ENCODE measurements at regions not wholly inside any gene's neighbourhood (a gene's known extent, or its start where the extent isn't known, plus 50 kb on each side); places are given as distances from the start of the nearest gene placed in this dataset.

DNA sequence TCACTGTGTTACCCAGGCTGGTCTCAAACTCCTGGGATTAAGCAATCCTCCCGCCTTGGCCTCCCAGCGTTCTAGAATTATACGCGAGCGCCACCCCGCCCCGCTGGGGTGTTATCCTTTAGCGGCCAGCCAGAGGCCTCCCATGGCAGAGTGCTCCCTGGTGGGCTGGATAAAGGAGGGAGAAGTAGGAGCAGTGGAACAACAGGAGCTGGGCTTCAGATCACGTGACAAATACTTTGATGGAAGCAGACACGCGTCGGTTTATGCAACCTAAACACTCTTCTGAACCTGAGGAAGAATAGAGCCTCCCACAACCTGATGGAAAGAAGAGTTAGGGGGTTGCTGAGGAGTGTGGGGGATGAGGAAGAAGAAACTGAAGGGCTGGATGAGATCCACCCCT lies 2114.0 kb downstream of the TP53TG3F start:
- H3K27ac Mint-ChIP-seq (ENCODE audit: unreplicated experiment), result no peak overlapping the region
- TF ChIP-seq, protein P1, sequence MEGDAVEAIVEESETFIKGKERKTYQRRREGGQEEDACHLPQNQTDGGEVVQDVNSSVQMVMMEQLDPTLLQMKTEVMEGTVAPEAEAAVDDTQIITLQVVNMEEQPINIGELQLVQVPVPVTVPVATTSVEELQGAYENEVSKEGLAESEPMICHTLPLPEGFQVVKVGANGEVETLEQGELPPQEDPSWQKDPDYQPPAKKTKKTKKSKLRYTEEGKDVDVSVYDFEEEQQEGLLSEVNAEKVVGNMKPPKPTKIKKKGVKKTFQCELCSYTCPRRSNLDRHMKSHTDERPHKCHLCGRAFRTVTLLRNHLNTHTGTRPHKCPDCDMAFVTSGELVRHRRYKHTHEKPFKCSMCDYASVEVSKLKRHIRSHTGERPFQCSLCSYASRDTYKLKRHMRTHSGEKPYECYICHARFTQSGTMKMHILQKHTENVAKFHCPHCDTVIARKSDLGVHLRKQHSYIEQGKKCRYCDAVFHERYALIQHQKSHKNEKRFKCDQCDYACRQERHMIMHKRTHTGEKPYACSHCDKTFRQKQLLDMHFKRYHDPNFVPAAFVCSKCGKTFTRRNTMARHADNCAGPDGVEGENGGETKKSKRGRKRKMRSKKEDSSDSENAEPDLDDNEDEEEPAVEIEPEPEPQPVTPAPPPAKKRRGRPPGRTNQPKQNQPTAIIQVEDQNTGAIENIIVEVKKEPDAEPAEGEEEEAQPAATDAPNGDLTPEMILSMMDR (IDR thresholded peaks at IDR 0.05), result no peak
- H3K36me3 Mint-ChIP-seq (ENCODE audit: low read depth), result peaks cover 1% of the 10 kb centered on the region
- no peak overlapping the region for H3K4me3 Mint-ChIP-seq (ENCODE audit: unreplicated experiment)
- H3K27me3 Mint-ChIP-seq (ENCODE audit: low read depth), result no peaks in the 10 kb centered on the region
- DNase-seq (ENCODE audit: low spot score), result no peak
- H3K4me1 Mint-ChIP-seq (ENCODE audit: low read depth), result no peaks in the 10 kb centered on the region
- peaks cover 58% of the 10 kb centered on the region for H3K9me3 Mint-ChIP-seq (ENCODE audit: low read depth)

DNA sequence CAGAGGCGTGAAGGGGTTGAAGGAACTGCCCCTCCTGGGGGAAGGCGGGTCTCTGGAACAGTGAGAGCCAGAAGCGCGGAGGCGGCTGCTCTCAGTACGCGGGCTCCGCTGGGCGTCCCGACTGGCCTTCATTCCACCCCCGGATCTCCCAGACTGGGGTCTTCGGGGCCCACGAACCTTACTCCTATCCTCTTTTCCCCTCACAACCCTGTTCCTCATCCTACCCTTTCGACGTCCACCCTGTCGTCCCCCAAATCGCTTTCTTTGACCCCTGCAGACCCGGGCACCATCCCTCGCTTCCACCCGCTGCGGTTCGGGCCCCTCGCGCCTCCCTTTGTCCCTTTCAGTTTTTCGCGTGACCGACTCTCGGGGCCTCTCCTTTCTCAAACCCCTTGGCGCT lies 2114.6 kb downstream of the TP53TG3F start:
- Mint-ChIP-seq H3K27me3 (ENCODE audit: low read depth) (no peaks in the 10 kb centered on the region), H3K36me3 (ENCODE audit: low read depth) (peaks cover 1% of the 10 kb centered on the region), H3K4me3 (ENCODE audit: unreplicated experiment) (no peak overlapping the region), H3K9me3 (ENCODE audit: low read depth) (peaks cover 58% of the 10 kb centered on the region), H3K4me1 (ENCODE audit: low read depth) (no peaks in the 10 kb centered on the region), H3K27ac (ENCODE audit: unreplicated experiment) (no peak overlapping the region)
- no peak for DNase-seq (ENCODE audit: low spot score)
- TF ChIP-seq, protein P1 (IDR thresholded peaks at IDR 0.05), result no peak

DNA sequence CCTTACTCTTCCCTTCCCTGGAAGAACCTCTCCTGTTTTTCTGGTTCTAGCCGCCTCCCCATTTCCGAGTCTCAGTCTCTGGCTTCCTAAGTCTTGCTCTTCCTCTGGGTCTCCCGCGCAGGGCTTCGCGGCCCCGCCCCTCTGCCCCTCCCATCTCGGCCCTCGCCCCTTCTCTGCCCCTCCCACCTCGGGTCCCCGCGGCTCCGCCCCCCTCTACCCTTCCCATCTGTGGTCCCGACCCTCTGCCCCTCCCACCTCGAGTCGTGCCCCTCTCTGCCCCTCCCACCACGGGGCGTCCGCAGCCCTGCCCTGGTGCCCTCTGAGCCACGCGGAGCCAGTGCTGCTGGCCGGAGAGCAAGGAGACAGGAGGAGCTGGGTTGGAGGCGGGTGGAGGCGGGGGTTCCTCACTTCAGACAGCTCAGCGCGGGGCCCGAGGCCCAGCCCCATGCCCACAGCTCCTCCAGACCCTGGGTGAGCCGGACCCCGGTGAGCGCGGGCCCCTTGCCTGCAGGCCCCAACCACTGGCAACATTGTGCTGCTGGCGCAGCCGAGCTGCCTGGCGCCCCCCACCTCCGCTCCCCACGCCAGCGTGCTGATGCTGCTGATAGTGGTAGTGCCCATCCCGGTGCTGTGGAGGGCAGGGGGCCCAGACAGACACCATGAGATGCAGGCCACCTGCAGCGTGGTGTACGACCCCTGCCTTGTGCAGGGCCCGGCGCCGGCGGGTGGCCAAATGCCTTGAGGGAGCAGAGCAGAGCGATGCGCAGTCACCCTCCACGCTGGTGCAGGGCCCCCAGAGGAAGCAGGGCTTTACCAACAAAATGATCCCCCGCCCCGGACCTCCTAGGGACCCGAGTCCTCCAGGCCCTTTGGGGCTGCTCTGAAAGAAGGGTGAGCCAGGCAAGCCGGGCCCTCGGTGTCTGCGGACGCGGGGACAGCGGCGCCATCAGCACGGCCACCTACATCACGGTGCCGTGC lies 2115.3 kb downstream of the TP53TG3F start:
- peaks cover 58% of the 10 kb centered on the region for H3K9me3 Mint-ChIP-seq (ENCODE audit: low read depth)

DNA sequence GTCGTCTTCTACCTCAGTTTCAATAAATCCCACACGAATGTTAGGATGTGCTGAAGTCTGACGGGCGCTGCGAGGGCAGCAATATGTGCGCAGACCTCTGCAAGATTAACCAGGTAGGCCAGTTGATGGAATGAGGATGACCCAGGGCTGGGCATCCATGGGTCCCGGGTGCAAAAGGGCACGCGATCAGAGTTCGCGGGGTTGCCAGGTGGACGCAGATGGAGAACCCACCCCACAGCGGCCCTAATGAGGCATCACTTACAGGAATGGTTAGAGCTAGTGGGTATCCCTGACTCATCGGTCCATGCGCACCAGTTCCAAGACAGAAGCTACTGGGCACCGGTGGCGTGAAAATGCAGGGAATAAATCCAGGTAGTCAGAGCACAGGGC lies 2116.0 kb downstream of the TP53TG3F start:
- H3K4me3 Mint-ChIP-seq (ENCODE audit: unreplicated experiment), result no peak overlapping the region
- H3K9me3 Mint-ChIP-seq (ENCODE audit: low read depth), result peaks cover 60% of the 10 kb centered on the region
- H3K27me3 Mint-ChIP-seq (ENCODE audit: low read depth), result no peaks in the 10 kb centered on the region
- TF ChIP-seq, protein P1 (IDR thresholded peaks at IDR 0.05), result no peak
- peaks cover 1% of the 10 kb centered on the region for H3K36me3 Mint-ChIP-seq (ENCODE audit: low read depth)
- H3K4me1 Mint-ChIP-seq (ENCODE audit: low read depth), result no peaks in the 10 kb centered on the region
- DNase-seq (ENCODE audit: low spot score), result no peak
- no peak overlapping the region for H3K27ac Mint-ChIP-seq (ENCODE audit: unreplicated experiment)

More for the DNA sequence above, 2115.3 kb downstream of the TP53TG3F start:
- Mint-ChIP-seq H3K36me3 (ENCODE audit: low read depth) (peaks cover 1% of the 10 kb centered on the region), H3K27ac (ENCODE audit: unreplicated experiment) (no peak overlapping the region), H3K4me1 (ENCODE audit: low read depth) (no peaks in the 10 kb centered on the region), H3K4me3 (ENCODE audit: unreplicated experiment) (no peak overlapping the region), H3K27me3 (ENCODE audit: low read depth) (no peaks in the 10 kb centered on the region)
- DNase-seq (ENCODE audit: low spot score), result no peak
- TF ChIP-seq, protein P1 (IDR thresholded peaks at IDR 0.05), result no peak

DNA sequence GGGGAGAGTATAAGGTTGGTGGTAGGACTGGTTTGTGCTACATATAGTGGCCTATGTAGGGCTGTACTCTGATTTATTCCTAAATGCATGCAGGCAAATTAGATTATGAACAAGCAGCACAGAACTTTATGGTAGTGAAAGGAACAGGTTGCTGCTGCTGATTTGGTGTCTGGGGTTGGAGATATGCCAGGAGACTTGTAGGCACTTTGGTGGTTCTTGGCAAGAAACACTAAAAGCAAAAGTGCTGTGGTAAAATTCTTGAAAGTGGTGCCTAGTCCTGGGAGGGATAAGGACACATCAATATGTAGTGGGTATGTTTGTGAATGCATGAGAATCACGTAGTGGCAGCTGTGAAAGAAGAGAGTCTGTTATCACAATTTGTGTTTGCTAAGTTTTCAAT lies 2126.0 kb downstream of the TP53TG3F start:
- Mint-ChIP-seq H3K36me3 (ENCODE audit: low read depth) (no peaks in the 10 kb centered on the region), H3K27me3 (ENCODE audit: low read depth) (no peaks in the 10 kb centered on the region), H3K27ac (ENCODE audit: unreplicated experiment) (no peak overlapping the region), H3K9me3 (ENCODE audit: low read depth) (peaks cover 45% of the 10 kb centered on the region), H3K4me1 (ENCODE audit: low read depth) (no peaks in the 10 kb centered on the region), H3K4me3 (ENCODE audit: unreplicated experiment) (no peak overlapping the region)
- TF ChIP-seq, protein P1 (IDR thresholded peaks at IDR 0.05), result no peak
- no peak for DNase-seq (ENCODE audit: low spot score)

Data from chondrocyte (in vitro differentiated cells).